ENCODE measurements at regions not wholly inside any gene's neighbourhood (a gene's known extent, or its start where the extent isn't known, plus 50 kb on each side); places are given as distances from the start of the nearest gene placed in this dataset.

- DNase-seq (ENCODE audit: low spot score) = no peak
Measured at GRCh38 chr12:88996200-88996788, 356.0 kb downstream of the DUSP6 start.

- no peak for DNase-seq (ENCODE audit: low spot score)
Measured at GRCh38 chr12:88994971-88995370, 357.3 kb downstream of the DUSP6 start.

GRCh38 chr12:88994537-88994936 is 357.8 kb downstream of the DUSP6 start:
- no peak for DNase-seq (ENCODE audit: low spot score)

GRCh38 chr12:88993651-88994050 is 358.6 kb downstream of the DUSP6 start:
- DNase-seq (ENCODE audit: low spot score) = peak; percentile 3

GRCh38 chr12:88986056-88986455 is 366.2 kb downstream of the DUSP6 start:
- no peak for DNase-seq (ENCODE audit: low spot score)

GRCh38 chr12:88985631-88986030 is 366.7 kb downstream of the DUSP6 start:
- no peak for DNase-seq (ENCODE audit: low spot score)

GRCh38 chr12:88985011-88985410 is 367.3 kb downstream of the DUSP6 start:
- DNase-seq (ENCODE audit: low spot score) = no peak

DNA sequence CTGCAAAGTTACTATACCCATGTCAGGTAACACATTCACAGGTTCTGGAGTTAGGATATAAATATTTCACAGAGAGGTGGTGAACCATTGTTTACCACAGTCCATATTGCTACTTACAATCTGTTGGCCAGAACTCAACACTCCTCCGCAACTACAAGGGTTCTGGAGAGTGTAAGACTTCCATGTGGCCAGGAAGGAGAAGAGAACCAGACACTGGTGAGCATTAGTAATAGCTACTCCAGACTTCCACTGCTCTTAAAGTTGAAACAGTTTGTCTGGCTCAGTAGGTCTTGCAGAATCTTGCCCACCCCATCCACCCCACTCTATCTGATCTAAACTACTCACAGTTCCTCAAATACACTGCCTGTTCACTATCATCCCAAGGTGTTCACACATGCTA is 369.6 kb downstream of the DUSP6 start:
- DNase-seq (ENCODE audit: low spot score) = no peak

DNA sequence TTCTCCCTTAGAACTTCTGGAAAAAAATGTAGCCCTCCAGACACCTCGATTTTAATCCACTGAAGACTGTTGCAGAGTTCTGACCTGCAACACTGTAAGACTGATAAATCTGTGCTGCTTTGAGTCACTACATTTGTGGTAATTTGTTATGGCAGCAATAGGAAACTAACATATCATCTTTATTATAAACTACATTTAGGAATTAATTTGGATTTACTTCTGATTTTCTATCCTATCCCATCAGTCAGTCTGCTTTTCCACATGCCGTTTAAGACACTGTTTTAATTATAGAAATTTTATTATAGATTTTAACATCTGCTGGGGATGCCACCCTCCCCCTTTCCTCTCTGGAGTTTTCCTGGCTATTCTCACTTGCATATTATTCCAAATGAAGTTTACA is 375.2 kb downstream of the DUSP6 start:
- no peak for DNase-seq (ENCODE audit: low spot score)

GRCh38 chr12:88973998-88974397 is 378.3 kb downstream of the DUSP6 start:
- no peak for DNase-seq (ENCODE audit: low spot score)

DNA sequence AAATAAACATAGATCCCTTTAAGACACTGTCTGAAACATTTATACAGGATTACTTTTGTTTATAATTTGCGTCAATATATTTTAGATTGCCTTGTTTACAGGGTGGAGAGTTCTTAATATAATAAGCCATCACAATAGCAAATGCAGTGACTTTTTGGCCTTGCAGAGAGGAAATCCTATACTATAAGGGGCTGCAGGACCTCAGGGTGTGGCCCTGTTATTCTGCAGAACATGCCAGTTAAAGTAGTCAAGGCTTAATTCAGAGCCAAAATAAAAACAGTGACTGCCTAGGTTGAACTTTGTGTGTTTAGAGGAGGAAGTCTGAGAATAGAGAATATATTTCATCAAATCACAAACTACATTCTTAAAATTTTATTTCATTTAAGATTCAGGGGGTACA is 381.6 kb downstream of the DUSP6 start:
- DNase-seq (ENCODE audit: low spot score) = no peak

GRCh38 chr12:88969127-88969526 is 383.2 kb downstream of the DUSP6 start:
- no peak for DNase-seq (ENCODE audit: low spot score)

DNA sequence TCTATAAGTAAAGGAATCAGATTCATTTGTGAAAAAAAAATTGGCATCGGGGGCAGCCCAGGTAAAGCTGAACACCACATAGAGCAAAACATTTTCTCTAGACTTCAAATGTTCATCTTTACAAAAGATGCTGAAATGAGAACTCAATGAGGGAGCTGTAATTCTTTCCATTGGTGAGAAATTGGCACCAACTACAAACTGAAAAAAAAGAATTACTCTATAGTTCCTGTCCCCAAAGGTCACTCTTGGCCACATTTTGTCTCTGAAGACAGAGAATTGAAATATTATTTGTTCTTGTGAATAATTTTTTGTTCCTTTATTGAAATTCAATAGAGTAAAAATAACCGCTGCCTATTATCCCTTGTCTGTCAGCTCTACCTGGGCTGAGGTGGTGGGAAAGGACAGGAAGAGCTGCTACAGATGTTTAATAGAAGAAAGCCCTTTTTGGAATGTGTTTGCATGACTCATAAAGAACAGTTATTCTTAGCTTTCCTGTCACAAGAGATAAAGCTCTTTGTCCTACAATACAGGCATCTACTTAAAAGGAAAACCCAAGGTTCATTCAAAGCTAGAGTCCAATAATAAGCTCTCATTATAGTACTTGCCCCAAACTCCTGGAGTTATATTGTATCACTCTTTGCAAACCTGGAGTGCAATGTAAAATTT is 380.1 kb upstream of the KITLG start:
- DNase-seq (ENCODE audit: low spot score) = no peak

GRCh38 chr12:88958946-88959345 is 378.7 kb upstream of the KITLG start:
- DNase-seq (ENCODE audit: low spot score) = no peak

GRCh38 chr12:88958153-88958552 is 377.9 kb upstream of the KITLG start:
- no peak for DNase-seq (ENCODE audit: low spot score)

GRCh38 chr12:88957358-88957757 is 377.1 kb upstream of the KITLG start:
- DNase-seq (ENCODE audit: low spot score) = no peak

- no peak for DNase-seq (ENCODE audit: low spot score)
Measured at GRCh38 chr12:88955531-88955930, 375.3 kb upstream of the KITLG start.

DNA sequence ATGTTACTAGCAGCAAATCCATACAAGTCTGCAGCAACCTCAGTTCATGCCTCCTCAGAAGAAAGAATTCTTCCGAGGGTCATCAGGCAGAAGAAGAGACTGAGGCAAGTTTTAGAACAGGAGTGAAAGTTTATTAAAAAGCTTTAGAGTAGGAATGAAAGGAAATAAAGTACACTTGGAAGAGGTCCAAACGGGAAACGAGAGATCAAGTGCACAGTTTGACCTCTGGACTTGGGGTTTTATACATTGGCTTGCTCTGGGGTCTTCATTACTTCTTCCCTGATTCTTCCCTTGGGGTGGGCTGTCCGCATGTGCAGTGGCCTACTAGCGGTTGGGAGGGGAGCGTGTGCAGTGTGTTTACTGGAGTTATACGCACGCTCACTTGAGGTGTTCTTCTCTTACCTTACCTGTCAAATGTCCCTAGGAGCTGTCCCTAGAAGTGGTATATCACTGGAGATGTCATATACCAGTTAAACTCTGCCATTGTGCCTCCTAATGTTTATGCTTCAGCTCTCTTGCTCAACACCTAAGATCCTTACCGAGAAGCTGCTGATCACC is 372.8 kb upstream of the KITLG start:
- DNase-seq (ENCODE audit: low spot score) = no peak

DNA sequence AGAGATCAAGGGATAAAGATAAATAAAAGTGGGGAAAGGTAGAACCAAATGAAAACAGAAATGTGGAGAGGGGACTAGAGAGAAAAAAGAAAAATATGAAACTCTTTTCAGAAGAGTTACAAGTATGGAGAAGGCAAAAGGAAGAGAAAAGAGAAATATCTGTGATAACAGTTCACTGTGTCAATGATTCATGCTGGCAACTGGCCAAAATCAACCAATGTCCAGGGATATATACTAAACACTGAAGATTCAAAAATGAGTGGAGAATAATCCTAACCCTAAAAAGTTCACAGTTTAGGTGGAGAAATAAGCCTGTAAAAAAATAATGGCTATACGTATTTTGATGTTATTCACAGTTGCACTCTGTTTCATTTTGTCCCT is 372.3 kb upstream of the KITLG start:
- no peak for DNase-seq (ENCODE audit: low spot score)

GRCh38 chr12:88951860-88952561 is 371.7 kb upstream of the KITLG start:
- DNase-seq (ENCODE audit: low spot score) = no peak

DNA sequence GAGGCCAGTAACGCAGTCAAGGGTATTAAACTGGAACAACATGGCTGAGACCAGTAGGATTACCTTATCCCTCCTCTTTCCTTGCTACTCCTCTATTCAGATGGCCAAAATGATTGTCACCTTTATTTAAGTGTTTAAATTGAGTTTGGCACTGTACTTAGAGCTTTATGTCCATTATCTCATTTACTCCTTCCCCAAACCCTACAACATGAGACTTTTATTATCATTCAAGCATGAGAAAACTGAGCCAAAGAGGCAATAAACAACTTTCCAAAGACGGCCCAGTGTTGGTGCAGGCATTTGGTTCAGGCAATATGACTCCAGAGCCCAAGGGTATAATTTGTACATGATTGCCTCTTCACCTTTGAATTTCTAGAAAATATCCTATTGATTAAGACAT is 370.9 kb upstream of the KITLG start:
- no peak for DNase-seq (ENCODE audit: low spot score)

- no peak for DNase-seq (ENCODE audit: low spot score)
Measured at GRCh38 chr12:88947486-88948043, 367.3 kb upstream of the KITLG start.

Measured in hepatic stellate cell (primary cell).